ENCODE measurements at regions not wholly inside any gene's neighbourhood (a gene's known extent, or its start where the extent isn't known, plus 50 kb on each side); places are given as distances from the start of the nearest gene placed in this dataset.

DNA sequence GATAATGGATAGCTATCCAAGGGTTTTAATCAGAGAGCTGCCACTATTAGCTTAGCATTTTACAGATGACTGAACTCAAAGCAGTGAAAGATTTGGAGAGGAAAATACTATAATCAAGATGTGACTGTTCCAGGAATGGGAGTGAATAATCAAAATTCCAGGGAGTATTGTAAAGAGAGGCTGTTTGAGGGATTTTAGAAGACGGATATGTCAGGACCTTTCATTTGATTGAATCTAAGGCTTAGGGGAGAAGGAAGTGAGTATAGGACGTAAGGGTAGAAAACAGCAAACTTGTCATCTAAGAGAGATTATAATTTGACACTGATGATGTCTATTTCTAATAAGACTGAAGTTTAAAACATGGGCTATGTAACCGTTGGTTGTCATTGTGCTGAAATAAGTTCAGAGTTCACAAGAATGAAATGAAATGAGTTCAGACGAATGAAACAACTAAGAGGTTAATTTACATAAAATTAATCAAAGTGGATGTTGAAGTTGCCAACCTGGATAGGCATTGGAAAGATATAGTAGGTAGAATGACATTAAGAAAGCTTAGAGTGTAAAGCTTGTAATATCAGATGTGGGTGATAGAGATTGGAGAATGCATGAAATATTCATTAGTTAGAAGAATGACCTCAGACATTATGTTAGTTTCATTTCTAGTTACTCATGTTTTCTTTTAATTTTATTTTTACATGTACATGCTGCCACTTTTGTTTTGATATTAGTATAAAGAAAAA lies 842.8 kb downstream of the SI start:
- H3K9me3 Mint-ChIP-seq: peaks cover 0 to 3% (median 0%) of the 10 kb centered on the region in 7 donors
- no peak overlapping the region for H3K4me3 ChIP-seq (replicated peaks in 1 of 3; ENCODE audit: low read depth in 2 of 3, low read length in 3 of 3)
- TF ChIP-seq CTCF (IDR thresholded peaks at IDR 0.05): no peak
- H3K79me2 ChIP-seq (ENCODE audit: insufficient read depth, low read length): no peaks in the 10 kb centered on the region
- H3K4me1 ChIP-seq (ENCODE audit: control insufficient read depth in 1 of 2, insufficient read depth in 2 of 2, low read length in 2 of 2): no peaks in the 10 kb centered on the region
- H2AFZ ChIP-seq (ENCODE audit: insufficient read depth, low read depth, low read length, poor library complexity, severe bottlenecking): no peak overlapping the region
- intact Hi-C loops (cut with micrococcal nuclease): no loop called here
- peaks cover 0 to 2% (median 0%) of the 10 kb centered on the region in 3 donors for H3K27me3 Mint-ChIP-seq (ENCODE audit: low read depth in 3 of 3)
- no peaks in the 10 kb centered on the region for H3K27me3 ChIP-seq (ENCODE audit: control insufficient read depth in 2 of 2, insufficient read depth in 2 of 2, low read length in 2 of 2)
- no peak overlapping the region for H3K4me3 Mint-ChIP-seq
- 90% methylated on average over 1 of the region's 4 CpGs for WGBS (ENCODE audit: insufficient coverage)
- H4K20me1 ChIP-seq (ENCODE audit: insufficient read depth, low read length): no peaks in the 10 kb centered on the region
- H3K9ac ChIP-seq (ENCODE audit: insufficient read depth, low read length, poor library complexity, severe bottlenecking): no peak overlapping the region
- no peak for DNase-seq
- no peaks in the 10 kb centered on the region for H3K4me1 Mint-ChIP-seq
- H3K36me3 ChIP-seq (replicated peaks in 1 of 2; ENCODE audit: control insufficient read depth in 1 of 2, insufficient read depth in 2 of 2, low read length in 2 of 2): no peaks in the 10 kb centered on the region
- no peak overlapping the region for H3K4me2 ChIP-seq (replicated peaks; ENCODE audit: extremely low read depth, low read length, poor library complexity, severe bottlenecking)
- no peak overlapping the region for H3K27ac ChIP-seq (ENCODE audit: low read depth in 1 of 2, low read length in 2 of 2)
- no peak overlapping the region for H3K27ac Mint-ChIP-seq
- H3K9me3 ChIP-seq (replicated peaks in 1 of 2; ENCODE audit: control insufficient read depth in 1 of 2, insufficient read depth in 1 of 2, low read length in 2 of 2): no peaks in the 10 kb centered on the region
- no peaks in the 10 kb centered on the region for H3K36me3 Mint-ChIP-seq

DNA sequence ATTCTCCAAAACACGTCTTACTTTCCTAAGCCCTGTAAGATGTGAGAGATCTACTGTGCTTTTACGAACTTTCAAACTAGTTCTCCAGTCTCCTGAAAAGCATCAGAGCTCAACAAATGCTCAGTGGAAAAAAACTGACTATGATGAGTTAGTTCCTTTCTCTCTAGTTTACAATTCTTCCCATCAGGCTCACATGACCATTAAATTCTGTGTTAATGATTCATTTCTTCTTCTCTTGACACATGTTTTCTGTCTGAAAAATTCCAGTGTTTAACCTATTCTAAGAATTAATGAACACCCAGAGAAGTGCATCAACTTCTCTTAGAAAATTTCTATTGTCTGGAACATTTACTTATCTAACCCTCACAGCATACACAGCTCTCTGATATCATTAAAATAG lies 844.3 kb downstream of the SI start:
- Mint-ChIP-seq H3K4me3 (no peak overlapping the region), H3K4me1 (no peaks in the 10 kb centered on the region), H3K36me3 (no peaks in the 10 kb centered on the region), H3K9me3 (peaks cover 0 to 3% (median 0%) of the 10 kb centered on the region in 7 donors), H3K27ac (no peak overlapping the region), H3K27me3 (ENCODE audit: low read depth in 3 of 3) (peaks cover 0 to 2% (median 0%) of the 10 kb centered on the region in 3 donors)
- no peak overlapping the region for H3K4me3 ChIP-seq (replicated peaks in 1 of 3; ENCODE audit: low read depth in 2 of 3, low read length in 3 of 3)
- H3K4me1 ChIP-seq (ENCODE audit: control insufficient read depth in 1 of 2, insufficient read depth in 2 of 2, low read length in 2 of 2): no peaks in the 10 kb centered on the region
- no peaks in the 10 kb centered on the region for H3K36me3 ChIP-seq (replicated peaks in 1 of 2; ENCODE audit: control insufficient read depth in 1 of 2, insufficient read depth in 2 of 2, low read length in 2 of 2)
- DNase-seq: no peak
- H3K27me3 ChIP-seq (ENCODE audit: control insufficient read depth in 2 of 2, insufficient read depth in 2 of 2, low read length in 2 of 2): no peaks in the 10 kb centered on the region
- no peaks in the 10 kb centered on the region for H4K20me1 ChIP-seq (ENCODE audit: insufficient read depth, low read length)
- no peaks in the 10 kb centered on the region for H3K9me3 ChIP-seq (replicated peaks in 1 of 2; ENCODE audit: control insufficient read depth in 1 of 2, insufficient read depth in 1 of 2, low read length in 2 of 2)
- no peak overlapping the region for H3K9ac ChIP-seq (ENCODE audit: insufficient read depth, low read length, poor library complexity, severe bottlenecking)
- WGBS (ENCODE audit: insufficient coverage): no CpG with 5 or more reads among the region's 2 CpGs
- no peak overlapping the region for H3K4me2 ChIP-seq (replicated peaks; ENCODE audit: extremely low read depth, low read length, poor library complexity, severe bottlenecking)
- TF ChIP-seq CTCF (IDR thresholded peaks at IDR 0.05): no peak
- no peak overlapping the region for H3K27ac ChIP-seq (ENCODE audit: low read depth in 1 of 2, low read length in 2 of 2)
- no peaks in the 10 kb centered on the region for H3K79me2 ChIP-seq (ENCODE audit: insufficient read depth, low read length)
- H2AFZ ChIP-seq (ENCODE audit: insufficient read depth, low read depth, low read length, poor library complexity, severe bottlenecking): no peak overlapping the region
- intact Hi-C loops (cut with micrococcal nuclease): no loop called here

All from CD14-positive monocyte (primary cell).